ENCODE measurements at regions not wholly inside any gene's neighbourhood (a gene's known extent, or its start where the extent isn't known, plus 50 kb on each side); places are given as distances from the start of the nearest gene placed in this dataset.

GRCh38 chr2:380221-380620 is 92.3 kb upstream of the ALKAL2 start (continued):
- TF ChIP-seq RFX5 (IDR thresholded peaks at IDR 0.05; ENCODE audit: borderline replicate concordance, low read depth, low read length): no peak
